ENCODE measurements at regions not wholly inside any gene's neighbourhood (a gene's known extent, or its start where the extent isn't known, plus 50 kb on each side); places are given as distances from the start of the nearest gene placed in this dataset.
"Not testable (repeated sequence)": the region's sequence is repeated elsewhere in the genome, so short reads cannot be mapped to it uniquely, and the experiment has no call there.

DNA sequence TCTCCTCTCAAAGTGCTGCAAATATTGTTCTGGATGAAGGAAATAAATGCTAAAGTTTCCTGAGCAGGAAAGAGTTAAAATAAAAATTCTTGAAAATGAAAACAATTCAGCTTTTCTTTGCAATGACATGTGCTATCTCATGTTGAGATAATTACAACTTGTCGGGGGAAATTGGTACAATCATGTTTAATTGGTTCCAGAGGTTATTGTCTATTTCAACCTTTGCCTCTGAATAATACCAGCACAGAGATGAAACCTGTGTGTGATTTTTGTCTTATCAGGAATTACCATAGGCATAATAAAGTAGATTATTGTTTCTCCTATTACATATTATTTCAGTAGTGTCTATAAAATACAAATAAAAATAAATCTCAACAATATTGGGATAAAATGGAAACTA, 305.0 kb downstream of the XPNPEP1 start:
- Mint-ChIP-seq H3K4me1 (no peaks in the 10 kb centered on the region), H3K27me3 (no peaks in the 10 kb centered on the region), H3K36me3 (no peaks in the 10 kb centered on the region), H3K9me3 (peaks cover 0 to 9% (median 1%) of the 10 kb centered on the region in 7 donors), H3K4me3 (no peak overlapping the region), H3K27ac (no peak overlapping the region)
- DNase-seq, result no peak
- ATAC-seq (ENCODE audit: low read depth in 2 of 2), result no peak

DNA sequence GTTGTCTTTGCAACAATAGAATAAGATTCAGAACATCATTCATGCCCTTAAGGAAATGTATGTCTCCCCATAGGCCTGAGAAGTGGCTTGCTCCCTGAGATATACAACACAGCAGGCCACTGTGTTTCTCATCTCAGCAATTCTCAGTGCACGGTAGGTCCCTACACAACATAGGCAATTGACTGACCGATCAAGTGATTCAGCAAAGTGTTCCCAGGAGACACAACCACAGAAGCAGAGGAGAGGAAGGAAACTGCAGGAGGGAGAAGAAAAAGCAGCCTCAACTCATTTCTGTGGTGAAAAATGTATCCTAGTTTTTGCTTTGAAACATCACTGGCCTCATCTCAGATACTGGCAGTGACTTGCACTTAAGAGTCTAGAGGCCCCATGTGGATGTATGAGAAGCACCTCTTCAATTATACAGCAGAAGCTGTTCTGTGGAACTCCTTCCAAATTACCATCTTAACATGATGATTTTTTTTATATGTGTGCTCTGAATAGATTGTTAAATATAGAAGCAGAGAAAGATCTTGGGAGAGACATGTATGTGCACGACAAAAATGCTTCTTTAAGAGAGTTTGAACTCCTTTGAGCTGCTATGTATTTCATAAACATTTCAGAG, 306.8 kb downstream of the XPNPEP1 start:
- no peak for DNase-seq
- Mint-ChIP-seq H3K36me3 (no peaks in the 10 kb centered on the region), H3K4me1 (no peaks in the 10 kb centered on the region)

DNA sequence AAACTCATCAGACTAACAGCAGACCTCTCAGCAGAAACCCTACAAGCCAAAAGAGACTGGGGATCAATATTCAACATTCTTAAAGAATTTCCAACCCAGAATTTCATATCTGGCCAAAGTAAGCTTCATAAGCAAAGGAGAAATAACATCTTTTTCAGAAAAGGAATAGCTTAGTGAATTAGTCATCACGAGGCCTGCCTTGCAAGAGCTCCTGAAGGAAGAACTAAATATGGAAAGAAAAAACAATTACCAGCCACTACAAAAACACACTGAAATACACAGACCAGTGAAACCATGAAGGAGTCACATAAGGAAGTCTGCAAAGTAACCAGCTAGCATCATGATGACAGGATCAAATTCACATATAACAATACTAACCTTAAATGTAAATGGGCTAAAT, 328.0 kb downstream of the XPNPEP1 start:
- H3K36me3 Mint-ChIP-seq; ATAC-seq (ENCODE audit: low read depth in 2 of 2); H3K4me3 Mint-ChIP-seq; H3K27me3 Mint-ChIP-seq; H3K4me1 Mint-ChIP-seq; H3K27ac Mint-ChIP-seq; DNase-seq: not testable (repeated sequence)
- peaks cover 0 to 15% (median 10%) of the 10 kb centered on the region in 7 donors for H3K9me3 Mint-ChIP-seq

More for the DNA sequence above, 306.8 kb downstream of the XPNPEP1 start:
- no peak for ATAC-seq (ENCODE audit: low read depth in 2 of 2)
- Mint-ChIP-seq H3K27me3 (no peaks in the 10 kb centered on the region), H3K9me3 (peaks cover 2 to 10% (median 6%) of the 10 kb centered on the region in 7 donors), H3K27ac (no peak overlapping the region), H3K4me3 (no peak overlapping the region)

DNA sequence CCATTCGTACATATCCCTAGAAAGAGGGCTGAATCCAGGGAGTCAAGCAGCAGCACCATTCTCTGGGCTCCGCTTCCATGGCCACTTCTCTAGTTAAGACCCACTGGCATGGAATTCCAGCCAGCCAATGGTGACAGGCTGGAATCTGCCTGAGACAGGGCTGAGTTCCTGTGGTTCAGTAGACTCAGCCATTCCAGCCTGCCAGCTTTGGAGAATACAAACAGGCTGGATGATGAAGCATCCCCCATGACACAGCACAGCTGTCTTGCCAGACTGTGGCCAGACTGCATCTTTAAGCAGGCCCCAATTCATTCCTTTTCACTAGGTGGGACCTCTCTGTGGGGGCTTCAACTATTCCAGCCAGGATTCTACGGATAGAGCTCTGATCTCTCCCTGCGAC, 329.6 kb downstream of the XPNPEP1 start:
- no peak for ATAC-seq (ENCODE audit: low read depth in 2 of 2)
- no peak overlapping the region for H3K4me3 Mint-ChIP-seq
- peaks cover 0 to 16% (median 8%) of the 10 kb centered on the region in 7 donors for H3K9me3 Mint-ChIP-seq
- no peaks in the 10 kb centered on the region for H3K4me1 Mint-ChIP-seq
- H3K27ac Mint-ChIP-seq, result no peak overlapping the region
- no peaks in the 10 kb centered on the region for H3K27me3 Mint-ChIP-seq
- H3K36me3 Mint-ChIP-seq, result no peaks in the 10 kb centered on the region
- DNase-seq, result no peak

DNA sequence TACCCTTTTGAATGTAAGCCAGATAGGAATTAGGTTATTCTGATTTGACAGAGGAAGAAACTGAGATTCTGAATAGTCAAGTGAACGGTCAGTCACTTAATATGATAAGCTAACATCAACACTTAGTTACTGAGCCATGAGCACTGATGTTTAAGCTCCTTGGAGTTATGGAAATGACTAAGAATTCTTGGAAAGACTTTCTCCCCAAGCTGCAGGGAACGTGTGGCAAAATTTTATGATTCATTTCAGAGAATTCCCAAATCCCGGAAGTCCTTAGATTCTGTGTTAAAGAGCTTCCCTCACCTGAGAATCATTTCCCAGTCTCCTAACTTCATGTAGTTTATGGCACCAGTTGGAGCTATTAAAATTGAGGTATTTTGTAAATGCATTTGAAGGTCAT, 330.9 kb downstream of the XPNPEP1 start:
- no peak for DNase-seq
- no peak for ATAC-seq (ENCODE audit: low read depth in 2 of 2)
- Mint-ChIP-seq H3K4me3 (no peak overlapping the region), H3K36me3 (no peaks in the 10 kb centered on the region), H3K27ac (no peak overlapping the region), H3K9me3 (peaks cover 0 to 12% (median 4%) of the 10 kb centered on the region in 7 donors), H3K27me3 (no peaks in the 10 kb centered on the region), H3K4me1 (no peaks in the 10 kb centered on the region)

DNA sequence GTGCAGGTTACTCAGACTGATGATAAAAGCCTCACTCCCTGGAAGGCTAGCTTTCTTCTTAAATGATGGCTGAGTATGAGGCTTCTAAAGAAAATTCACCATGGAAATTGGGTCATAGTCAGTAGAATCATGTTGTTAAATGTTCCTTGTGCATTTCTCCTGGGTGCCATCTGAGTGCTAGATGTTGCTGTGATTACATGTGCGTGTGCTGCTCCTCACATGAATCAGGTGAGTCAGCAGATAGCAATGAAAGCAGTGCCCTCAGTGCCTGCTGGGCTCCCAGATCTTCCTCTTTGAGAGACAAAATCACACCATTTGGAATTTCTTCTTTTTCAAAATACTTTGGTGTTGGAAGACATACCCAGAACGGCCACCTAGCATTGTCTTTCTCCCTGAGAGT, 331.7 kb downstream of the XPNPEP1 start:
- Mint-ChIP-seq H3K9me3 (peaks cover 0 to 12% (median 2%) of the 10 kb centered on the region in 7 donors), H3K4me3 (no peak overlapping the region), H3K27me3 (no peaks in the 10 kb centered on the region), H3K4me1 (no peaks in the 10 kb centered on the region), H3K36me3 (no peaks in the 10 kb centered on the region), H3K27ac (peak overlapping the region in 2 of 6 donors; percentile 8 to 17)
- ATAC-seq (ENCODE audit: low read depth in 2 of 2) (no peak), DNase-seq (no peak)

DNA sequence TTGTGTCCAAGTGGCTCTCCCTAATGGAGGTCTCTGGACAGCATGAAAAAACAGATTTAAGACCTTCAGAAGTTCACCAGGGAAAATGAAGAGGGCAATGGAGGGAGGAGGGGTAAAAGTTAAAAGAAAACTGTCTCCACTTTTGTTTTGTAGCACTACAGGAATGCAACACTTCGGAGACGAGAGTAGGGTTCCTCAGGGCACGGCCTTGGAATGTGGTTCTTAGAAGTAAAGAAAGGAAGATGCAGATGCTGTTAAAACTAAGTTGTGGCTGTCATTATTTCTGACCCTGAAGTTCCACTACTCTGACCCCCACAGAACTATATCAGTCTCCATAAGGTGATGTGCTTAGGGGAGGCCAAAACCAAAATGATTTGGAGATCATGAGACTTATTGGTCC, 335.1 kb downstream of the XPNPEP1 start:
- Mint-ChIP-seq H3K9me3 (peaks cover 0 to 9% (median 3%) of the 10 kb centered on the region in 7 donors), H3K4me3 (no peak overlapping the region), H3K27ac (no peak overlapping the region), H3K36me3 (no peaks in the 10 kb centered on the region), H3K4me1 (no peaks in the 10 kb centered on the region), H3K27me3 (no peaks in the 10 kb centered on the region)
- DNase-seq (no peak), ATAC-seq (ENCODE audit: low read depth in 2 of 2) (no peak)

DNA sequence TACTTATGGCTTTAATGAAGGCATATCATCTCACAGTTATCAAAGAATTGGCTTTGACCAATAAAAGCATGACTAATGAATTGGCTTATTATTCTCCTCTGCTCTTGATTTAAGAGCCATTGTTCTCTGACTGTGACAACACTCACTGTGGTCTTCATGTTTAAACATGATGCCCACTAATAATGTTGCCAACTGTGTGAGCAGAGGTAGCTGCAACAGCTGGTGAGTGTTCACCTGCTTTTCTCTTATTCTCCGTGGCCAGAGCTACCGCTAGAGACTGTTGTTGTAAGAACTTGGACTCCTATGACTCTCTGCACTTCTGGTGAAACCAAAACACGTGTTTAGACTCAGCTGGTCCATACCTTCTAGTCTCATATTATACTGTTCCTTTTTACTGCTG, 335.9 kb downstream of the XPNPEP1 start:
- H3K27me3 Mint-ChIP-seq, result no peaks in the 10 kb centered on the region
- ATAC-seq (ENCODE audit: low read depth in 2 of 2), result no peak
- DNase-seq, result no peak
- no peaks in the 10 kb centered on the region for H3K36me3 Mint-ChIP-seq
- H3K27ac Mint-ChIP-seq, result no peak overlapping the region
- H3K9me3 Mint-ChIP-seq, result peaks cover 0 to 9% (median 3%) of the 10 kb centered on the region in 7 donors
- no peak overlapping the region for H3K4me3 Mint-ChIP-seq
- H3K4me1 Mint-ChIP-seq, result no peaks in the 10 kb centered on the region

DNA sequence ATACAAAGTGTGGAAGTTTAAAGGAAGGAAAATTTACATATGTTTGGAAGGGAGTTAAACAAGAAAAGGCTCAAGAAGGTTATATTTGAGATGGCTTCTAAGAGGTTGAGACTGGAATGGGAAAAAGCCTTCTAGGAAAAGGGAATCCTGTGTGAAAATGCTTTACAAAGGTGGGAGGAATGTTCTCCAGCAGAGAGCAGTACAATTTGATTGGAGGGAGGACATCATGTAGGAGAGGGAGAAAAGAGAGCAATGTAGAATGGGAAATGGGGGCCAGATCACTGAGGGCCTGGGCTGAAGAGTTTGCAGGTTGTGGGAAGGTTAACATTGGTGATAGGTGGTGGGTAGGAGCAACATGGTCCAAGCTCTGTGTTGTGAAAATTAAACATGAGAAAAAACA, 366.9 kb downstream of the XPNPEP1 start:
- Mint-ChIP-seq H3K4me1 (no peaks in the 10 kb centered on the region), H3K27me3 (peaks cover 0 to 6% (median 0%) of the 10 kb centered on the region in 3 donors), H3K36me3 (no peaks in the 10 kb centered on the region), H3K27ac (no peak overlapping the region), H3K4me3 (no peak overlapping the region), H3K9me3 (peaks cover 0 to 13% (median 11%) of the 10 kb centered on the region in 7 donors)
- DNase-seq, result no peak
- no peak for ATAC-seq (ENCODE audit: low read depth in 2 of 2)

DNA sequence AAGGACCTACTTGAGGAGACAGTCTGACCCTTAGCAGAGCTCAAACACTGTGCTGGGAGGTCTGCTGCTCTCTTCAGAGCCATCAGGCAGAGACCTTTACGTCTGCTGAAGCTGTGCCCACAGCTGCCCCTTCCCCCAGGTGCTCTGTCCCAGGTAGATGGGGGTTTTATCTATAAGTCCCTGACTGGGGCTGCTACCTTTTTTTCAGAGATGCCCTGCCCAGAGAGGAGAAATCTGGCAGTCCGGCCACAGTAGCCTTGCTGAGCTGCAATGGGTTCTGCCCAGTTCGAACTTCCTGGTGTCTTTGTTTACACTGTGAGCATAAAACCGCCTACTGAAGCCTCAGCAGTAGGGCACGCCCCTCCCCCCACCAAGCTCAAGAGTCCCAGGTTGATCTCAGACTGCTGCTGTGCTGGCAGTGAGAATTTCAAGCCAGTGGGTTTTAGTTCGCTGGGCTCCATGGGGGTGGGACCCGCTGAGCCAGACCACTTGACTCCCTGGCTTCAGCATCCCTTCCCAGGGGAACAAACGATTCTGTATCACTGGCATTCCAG, 381.2 kb downstream of the XPNPEP1 start:
- not testable (repeated sequence) for H3K4me3 Mint-ChIP-seq; H3K4me1 Mint-ChIP-seq; DNase-seq; H3K27me3 Mint-ChIP-seq; H3K27ac Mint-ChIP-seq; ATAC-seq (ENCODE audit: low read depth in 2 of 2); H3K36me3 Mint-ChIP-seq
- H3K9me3 Mint-ChIP-seq, result peaks cover 0 to 11% (median 6%) of the 10 kb centered on the region in 7 donors

DNA sequence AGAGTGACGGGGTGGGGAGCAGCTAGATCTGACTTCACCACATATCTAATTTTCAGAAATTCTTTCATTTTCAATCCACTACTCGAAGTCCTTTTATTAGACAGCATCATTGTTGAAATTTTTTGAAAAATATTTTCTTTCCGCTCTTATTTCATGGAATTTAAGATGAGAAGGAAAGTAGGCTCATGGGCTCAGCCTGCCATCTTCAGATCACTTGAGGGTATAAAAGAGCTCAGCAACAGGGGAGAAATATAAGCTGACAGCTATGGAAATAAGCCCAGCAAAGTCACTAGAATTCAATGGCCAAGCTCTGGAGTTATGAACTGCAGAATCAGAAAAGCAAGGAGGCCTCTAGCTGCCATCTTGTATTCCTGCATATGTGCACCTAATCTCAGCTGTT, 389.1 kb downstream of the XPNPEP1 start:
- no peak overlapping the region for H3K27ac Mint-ChIP-seq
- DNase-seq, result no peak
- no peaks in the 10 kb centered on the region for H3K27me3 Mint-ChIP-seq
- no peak for ATAC-seq (ENCODE audit: low read depth in 2 of 2)
- H3K4me3 Mint-ChIP-seq, result no peak overlapping the region
- H3K36me3 Mint-ChIP-seq, result no peaks in the 10 kb centered on the region
- peaks cover 10 to 27% (median 18%) of the 10 kb centered on the region in 7 donors for H3K9me3 Mint-ChIP-seq
- no peaks in the 10 kb centered on the region for H3K4me1 Mint-ChIP-seq

DNA sequence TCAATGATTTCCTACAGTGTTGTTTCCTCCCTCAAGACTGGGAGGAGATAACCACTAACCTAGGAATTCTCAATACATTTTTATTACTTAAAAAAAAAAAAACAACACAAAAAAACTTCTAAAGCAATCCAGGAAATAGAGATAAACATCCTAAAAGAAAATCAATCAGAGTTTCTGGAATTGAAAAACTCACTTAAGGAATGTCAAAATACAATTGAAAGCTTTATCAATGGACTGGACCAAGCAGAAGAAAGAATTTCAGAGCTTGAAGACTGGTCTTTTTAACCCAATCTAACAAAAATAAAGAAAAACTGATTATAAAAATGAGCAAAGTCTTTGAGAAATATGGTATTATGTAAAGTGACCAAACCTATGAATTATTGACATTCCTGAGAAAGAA, 394.1 kb downstream of the XPNPEP1 start:
- no peak for ATAC-seq (ENCODE audit: low read depth in 2 of 2)
- DNase-seq, result no peak
- Mint-ChIP-seq H3K27me3 (no peaks in the 10 kb centered on the region), H3K9me3 (peaks cover 11 to 40% (median 18%) of the 10 kb centered on the region in 7 donors), H3K4me3 (no peak overlapping the region), H3K36me3 (no peaks in the 10 kb centered on the region), H3K4me1 (no peaks in the 10 kb centered on the region), H3K27ac (no peak overlapping the region)

DNA sequence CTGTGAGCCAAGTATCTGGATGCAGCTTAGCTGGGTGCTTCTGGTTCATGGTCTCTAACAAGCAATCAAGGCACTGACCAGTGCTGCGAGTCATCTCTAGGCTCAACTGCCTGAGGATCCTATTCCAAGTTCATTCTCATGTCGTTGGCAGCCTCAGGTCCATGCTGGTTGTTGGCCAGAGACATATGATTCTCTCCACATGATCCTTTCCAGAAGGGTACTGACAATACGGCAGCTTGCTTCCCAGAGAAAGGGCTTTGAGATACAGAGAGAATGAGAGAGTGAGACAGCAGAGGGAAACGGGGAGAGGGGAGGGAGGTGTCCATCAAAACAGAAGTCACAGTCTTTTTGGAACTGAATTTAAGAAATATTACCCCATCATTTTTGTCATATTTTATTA, 405.6 kb downstream of the XPNPEP1 start:
- ATAC-seq (ENCODE audit: low read depth in 2 of 2) (no peak), DNase-seq (no peak)
- H3K9me3 Mint-ChIP-seq, result peaks cover 0 to 13% (median 3%) of the 10 kb centered on the region in 7 donors

DNA sequence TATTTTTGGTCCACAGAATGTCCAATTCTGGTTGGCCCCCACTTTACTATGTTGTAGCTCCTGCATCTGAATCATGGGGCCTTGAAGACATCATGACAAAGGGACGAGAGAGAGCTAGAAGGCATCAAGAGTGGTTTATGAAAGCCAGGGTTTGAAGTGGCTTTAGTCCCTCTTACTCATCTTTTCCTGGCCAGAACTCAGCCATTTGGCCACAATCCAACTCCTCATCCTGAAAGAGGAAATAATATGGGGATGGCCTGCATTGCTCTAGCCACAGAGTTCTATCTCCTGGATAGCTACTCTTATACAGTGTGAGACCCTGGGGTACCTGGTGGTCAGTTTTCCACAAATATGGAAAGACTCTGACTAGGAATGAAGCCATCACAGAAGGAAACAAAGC, 418.9 kb downstream of the XPNPEP1 start:
- DNase-seq (no peak), ATAC-seq (ENCODE audit: low read depth in 2 of 2) (no peak)
- Mint-ChIP-seq H3K36me3 (no peaks in the 10 kb centered on the region), H3K27me3 (no peaks in the 10 kb centered on the region), H3K27ac (no peak overlapping the region), H3K9me3 (peaks cover 0 to 21% (median 3%) of the 10 kb centered on the region in 7 donors), H3K4me3 (no peak overlapping the region), H3K4me1 (no peaks in the 10 kb centered on the region)

More for the DNA sequence above, 405.6 kb downstream of the XPNPEP1 start:
- no peaks in the 10 kb centered on the region for H3K27me3 Mint-ChIP-seq
- no peak overlapping the region for H3K4me3 Mint-ChIP-seq
- no peak overlapping the region for H3K27ac Mint-ChIP-seq
- H3K4me1 Mint-ChIP-seq, result no peaks in the 10 kb centered on the region
- no peaks in the 10 kb centered on the region for H3K36me3 Mint-ChIP-seq

Measured in naive B cell (primary cell).